ENCODE measurements at regions not wholly inside any gene's neighbourhood (a gene's known extent, or its start where the extent isn't known, plus 50 kb on each side); places are given as distances from the start of the nearest gene placed in this dataset.

GRCh38 chr6:22913612-22914011, 344.2 kb downstream of the HDGFL1 start:
- TF ChIP-seq EP300 (IDR thresholded peaks at IDR 0.05), result no peak
- TF ChIP-seq CTCF (IDR thresholded peaks at IDR 0.05), result no peak
- no peak for TF ChIP-seq POLR2AphosphoS5 (IDR thresholded peaks at IDR 0.05)
